GM19455 (cell line): ENCODE measurements at regions not wholly inside any gene's neighbourhood (a gene's known extent, or its start where the extent isn't known, plus 50 kb on each side); places are given as distances from the start of the nearest gene placed in this dataset.
"Not testable (repeated sequence)": the region's sequence is repeated elsewhere in the genome, so short reads cannot be mapped to it uniquely, and the experiment has no call there.

Experiments used
- ATAC-seq: cut with Tn5 transposase; IDR thresholded peaks from one replicate; pipeline ENCODE4 v1.9.1; 2021; ENCODE audit not compliant: unreplicated experiment

GRCh38 chr15:81779181-81779580, 266.6 kb downstream of the MEX3B start:
- ATAC-seq = no peak

- no peak for ATAC-seq
Observed at GRCh38 chr15:81777546-81777945, 268.3 kb downstream of the MEX3B start.

- ATAC-seq = no peak
Observed at GRCh38 chr15:81776976-81777375, 268.8 kb downstream of the MEX3B start.

DNA sequence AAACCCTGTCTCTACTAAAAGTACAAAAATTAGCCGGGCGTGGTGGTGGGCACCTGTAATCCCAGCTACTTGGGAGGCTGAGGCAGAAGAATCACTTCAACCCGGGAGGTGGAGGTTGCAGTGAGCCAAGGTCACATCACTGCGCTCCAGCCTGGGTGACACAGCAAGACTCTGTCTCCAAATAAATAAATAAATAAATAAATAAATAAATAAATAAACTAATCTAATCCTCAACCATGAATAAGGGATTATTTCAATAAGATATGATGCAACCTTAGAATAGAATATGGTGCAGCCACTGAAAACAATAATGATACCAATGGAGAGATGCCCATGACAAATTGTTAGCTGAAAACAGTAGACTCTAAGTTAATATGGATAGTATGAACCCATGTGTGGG, 270.0 kb downstream of the MEX3B start:
- not testable (repeated sequence) for ATAC-seq

DNA sequence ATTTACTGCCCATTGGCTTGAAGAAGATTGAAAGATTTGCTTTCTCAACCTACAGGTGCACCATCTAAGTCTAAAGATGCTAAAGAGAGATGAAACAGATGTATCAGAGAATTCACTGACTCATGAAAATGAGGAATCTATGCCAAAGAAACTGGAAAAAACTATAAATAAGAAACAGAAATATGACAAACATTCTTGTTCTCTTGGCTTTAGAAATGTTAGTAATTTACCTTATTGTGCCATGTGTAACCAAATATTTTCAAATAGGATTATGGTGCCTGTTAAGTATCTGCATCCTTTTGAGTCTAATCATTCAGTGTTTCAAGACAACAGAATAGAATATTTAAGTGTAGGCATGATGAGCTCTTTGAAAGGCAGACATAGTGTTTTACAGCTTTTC, 271.5 kb downstream of the MEX3B start:
- ATAC-seq = no peak

DNA sequence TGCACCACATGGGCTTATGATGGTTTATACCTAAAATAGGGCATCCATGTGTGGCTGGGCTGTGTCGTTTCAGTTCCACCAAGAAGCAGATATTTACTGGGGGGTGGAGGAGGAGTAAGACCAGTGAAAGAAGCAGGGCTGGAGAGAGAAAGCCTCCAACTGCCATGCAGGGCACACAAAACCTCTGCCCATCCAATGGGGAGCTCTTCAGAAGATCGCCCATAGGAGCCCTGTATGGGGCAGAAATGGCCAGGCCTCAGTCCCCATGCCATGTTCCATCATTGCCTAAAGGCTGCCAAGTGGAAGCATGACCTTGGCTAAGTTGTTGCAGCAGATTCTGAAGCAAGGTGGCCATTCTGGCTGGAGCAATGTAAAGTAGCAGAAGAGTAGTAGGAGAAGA, 277.0 kb downstream of the MEX3B start:
- no peak for ATAC-seq

GRCh38 chr15:81766829-81767475, 278.9 kb downstream of the MEX3B start:
- no peak for ATAC-seq

DNA sequence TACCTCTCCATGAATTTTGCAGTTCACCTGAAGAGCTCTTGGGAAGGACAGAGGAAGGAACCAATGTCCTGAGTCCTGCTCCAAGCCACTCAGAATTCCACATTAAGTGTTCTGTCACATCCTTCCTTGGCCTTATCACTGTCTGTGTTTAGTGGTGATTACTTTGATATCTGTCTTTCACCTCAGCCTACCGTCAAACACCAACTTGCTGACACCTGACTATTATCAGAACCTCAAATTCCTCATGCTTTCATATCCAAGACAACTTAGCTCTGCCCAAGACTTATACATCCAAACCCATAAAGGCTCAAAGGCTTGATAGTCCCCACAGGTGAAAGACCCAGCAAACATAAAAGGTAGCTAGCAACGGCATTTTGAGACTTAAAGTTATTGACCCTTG, 280.0 kb downstream of the MEX3B start:
- no peak for ATAC-seq

GRCh38 chr15:81763304-81763703, 282.5 kb downstream of the MEX3B start:
- ATAC-seq = no peak

GRCh38 chr15:81760686-81761085, 285.1 kb downstream of the MEX3B start:
- ATAC-seq = no peak

GRCh38 chr15:81758818-81759284, 287.0 kb downstream of the MEX3B start:
- ATAC-seq = no peak

DNA sequence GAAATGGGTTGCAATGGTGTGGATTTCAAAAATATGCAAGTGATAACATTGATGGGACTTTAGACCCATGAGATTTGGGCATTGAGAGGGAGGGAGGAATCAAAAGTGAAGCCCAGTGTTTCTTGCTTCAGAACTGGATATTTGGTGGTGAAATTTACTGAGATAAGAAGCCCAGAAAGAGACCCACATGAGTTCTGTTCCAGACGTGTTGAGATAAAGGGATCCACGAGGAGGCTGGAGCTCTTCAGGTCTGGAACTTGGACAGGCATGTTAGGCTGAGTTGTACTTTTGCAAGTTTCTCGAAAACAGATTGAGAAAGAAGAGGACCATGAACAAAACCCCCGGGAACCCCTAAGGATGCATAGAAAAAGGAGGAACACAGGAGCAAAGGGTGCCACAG, 290.2 kb downstream of the MEX3B start:
- ATAC-seq = no peak

DNA sequence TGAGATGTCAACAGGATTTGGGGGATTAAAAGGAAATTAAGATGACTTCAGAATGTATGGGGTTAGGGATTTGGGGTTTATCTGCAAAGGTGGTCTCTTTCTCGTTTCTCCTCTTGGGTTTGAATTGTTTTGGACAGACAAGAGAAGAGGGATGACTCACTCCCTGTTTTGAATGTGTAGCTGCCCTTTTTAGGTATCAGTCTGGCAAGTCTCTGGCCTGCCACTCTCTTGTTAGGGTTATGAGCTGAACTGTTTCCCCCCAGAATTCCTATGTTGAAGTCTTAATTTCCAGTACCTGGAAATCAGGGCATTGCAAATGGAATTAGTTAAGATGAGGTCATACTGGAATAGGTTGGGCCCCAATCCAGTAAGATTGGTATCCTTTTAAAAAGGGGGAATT, 291.7 kb downstream of the MEX3B start:
- no peak for ATAC-seq

- ATAC-seq = no peak
Observed at GRCh38 chr15:81752974-81753373, 292.8 kb downstream of the MEX3B start.

GRCh38 chr15:81752546-81752942, 293.3 kb downstream of the MEX3B start:
- ATAC-seq = no peak

DNA sequence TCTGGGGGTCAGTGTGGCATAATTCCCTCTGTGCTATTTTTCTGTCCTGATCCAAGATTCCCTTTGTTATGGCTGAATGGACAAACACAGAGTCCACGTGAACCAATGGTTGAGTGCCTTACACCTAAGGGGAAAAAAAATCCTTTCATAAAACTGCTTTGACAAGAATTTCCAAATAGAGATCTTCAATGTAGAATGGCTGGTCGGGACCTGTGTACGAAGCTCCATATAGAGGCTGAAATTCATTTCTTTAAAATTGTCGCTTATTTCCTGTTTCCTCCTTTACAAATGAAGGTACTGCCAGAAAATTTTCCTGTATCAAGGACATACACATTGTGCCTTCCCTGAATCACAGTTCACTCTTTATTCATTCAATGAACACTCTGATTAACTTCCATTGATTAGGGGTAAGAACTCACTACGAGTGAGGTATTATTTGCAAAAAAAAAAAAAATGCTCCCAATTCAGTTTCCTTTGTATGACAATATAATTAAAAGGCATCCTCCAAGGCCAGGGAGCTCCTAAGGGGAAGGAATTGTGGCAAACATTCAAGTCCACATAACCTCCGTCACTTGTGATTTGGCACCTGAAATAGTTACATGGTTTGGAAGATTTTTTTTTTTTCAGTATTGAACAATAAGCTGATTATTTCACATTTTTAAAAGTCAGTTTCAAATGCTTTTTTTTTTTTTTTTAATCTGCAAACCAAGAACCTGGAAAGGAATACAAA, 293.8 kb downstream of the MEX3B start:
- no peak for ATAC-seq

- ATAC-seq = no peak
Observed at GRCh38 chr15:81751256-81751655, 294.6 kb downstream of the MEX3B start.

GRCh38 chr15:81749716-81750375, 296.0 kb downstream of the MEX3B start:
- no peak for ATAC-seq

DNA sequence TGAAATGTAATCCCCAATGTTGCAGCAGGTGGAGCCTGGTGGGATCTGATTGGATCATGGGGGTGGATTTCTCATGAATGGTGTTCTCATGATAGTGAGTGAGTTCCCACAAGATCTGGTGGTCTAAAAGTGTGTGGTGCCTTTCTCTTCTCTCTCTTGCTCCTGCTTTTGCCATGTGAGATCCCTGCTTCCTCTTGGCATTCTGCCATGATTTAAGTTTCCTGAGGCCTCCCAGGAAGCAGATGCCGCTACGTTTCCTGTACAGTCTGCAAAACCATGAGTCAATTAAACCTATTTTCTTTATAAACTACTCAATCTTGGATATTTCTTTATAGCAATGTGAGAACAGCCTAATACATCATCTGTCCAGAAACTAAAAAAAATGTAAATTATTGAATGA, 298.3 kb downstream of the MEX3B start:
- ATAC-seq = no peak

DNA sequence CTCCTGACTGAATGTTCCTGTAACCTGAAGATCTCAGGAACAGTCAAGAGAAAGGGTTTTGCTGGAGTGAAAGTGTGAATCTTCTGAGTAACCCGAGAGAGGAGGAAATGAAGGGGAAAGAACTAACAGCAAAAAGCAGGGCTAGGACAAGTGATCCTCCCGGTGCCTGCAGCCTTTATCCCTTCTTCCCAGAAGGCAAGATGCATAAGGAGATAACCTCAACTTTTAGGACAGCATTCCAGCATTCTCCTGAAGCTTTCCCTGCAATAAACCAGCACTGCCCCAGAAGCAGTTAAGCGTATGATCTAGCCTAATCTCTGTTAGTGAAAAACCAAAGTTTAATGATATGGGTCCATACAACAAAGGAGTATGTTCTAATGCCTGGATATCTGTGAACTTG, 298.8 kb downstream of the MEX3B start:
- ATAC-seq = no peak

DNA sequence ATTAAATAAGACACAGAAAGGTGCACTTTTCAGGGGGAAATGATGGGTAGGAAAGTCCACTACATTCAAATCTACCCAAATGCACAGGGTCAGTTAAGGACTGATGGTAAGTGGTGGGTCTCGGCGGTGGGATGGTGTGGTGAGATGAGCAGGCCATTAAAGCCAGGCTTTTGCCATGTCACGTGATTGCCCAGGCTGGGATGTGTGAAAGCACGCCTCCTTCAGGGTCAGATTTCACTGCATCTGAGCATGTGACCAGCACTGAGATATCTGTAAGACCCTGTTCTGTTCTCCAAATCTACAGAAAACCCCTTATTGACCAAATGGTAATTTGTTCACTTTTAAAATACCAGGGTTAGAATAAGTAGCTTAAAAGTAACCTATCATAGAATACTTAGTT, 301.5 kb downstream of the MEX3B start:
- ATAC-seq = no peak

GRCh38 chr15:81740416-81740815, 305.4 kb downstream of the MEX3B start:
- ATAC-seq = no peak
